ENCODE measurements at regions not wholly inside any gene's neighbourhood (a gene's known extent, or its start where the extent isn't known, plus 50 kb on each side); places are given as distances from the start of the nearest gene placed in this dataset.

DNA sequence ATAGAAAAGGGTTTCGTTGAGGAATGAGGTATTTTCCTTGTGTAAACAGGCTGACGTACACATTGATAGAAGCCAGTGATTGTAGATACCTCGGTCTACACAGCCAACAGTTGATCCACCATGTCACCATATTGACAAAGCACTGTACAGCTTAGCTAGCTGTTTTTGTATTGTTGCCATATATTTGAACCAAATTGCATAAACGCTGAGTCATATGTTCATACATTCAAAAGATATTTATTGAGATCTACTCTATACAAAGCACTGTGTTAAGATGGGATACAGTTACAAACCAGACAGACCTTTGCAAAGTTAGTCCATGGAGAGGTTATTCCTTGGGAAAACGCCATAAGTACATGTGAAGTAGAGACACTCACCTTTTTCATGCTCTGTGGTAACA is 132.4 kb upstream of the ATP1B1 start:
- TF ChIP-seq, protein P1, sequence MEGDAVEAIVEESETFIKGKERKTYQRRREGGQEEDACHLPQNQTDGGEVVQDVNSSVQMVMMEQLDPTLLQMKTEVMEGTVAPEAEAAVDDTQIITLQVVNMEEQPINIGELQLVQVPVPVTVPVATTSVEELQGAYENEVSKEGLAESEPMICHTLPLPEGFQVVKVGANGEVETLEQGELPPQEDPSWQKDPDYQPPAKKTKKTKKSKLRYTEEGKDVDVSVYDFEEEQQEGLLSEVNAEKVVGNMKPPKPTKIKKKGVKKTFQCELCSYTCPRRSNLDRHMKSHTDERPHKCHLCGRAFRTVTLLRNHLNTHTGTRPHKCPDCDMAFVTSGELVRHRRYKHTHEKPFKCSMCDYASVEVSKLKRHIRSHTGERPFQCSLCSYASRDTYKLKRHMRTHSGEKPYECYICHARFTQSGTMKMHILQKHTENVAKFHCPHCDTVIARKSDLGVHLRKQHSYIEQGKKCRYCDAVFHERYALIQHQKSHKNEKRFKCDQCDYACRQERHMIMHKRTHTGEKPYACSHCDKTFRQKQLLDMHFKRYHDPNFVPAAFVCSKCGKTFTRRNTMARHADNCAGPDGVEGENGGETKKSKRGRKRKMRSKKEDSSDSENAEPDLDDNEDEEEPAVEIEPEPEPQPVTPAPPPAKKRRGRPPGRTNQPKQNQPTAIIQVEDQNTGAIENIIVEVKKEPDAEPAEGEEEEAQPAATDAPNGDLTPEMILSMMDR (IDR thresholded peaks at IDR 0.05; ENCODE audit: insufficient read depth, low read depth, low read length), result no peak
- no peak for TF ChIP-seq EZH2 (IDR thresholded peaks at IDR 0.05; ENCODE audit: insufficient read depth, low read length)

All from astrocyte (in vitro differentiated cells and primary cell).